ENCODE measurements at regions not wholly inside any gene's neighbourhood (a gene's known extent, or its start where the extent isn't known, plus 50 kb on each side); places are given as distances from the start of the nearest gene placed in this dataset.
"Not testable (repeated sequence)": the region's sequence is repeated elsewhere in the genome, so short reads cannot be mapped to it uniquely, and the experiment has no call there.

DNA sequence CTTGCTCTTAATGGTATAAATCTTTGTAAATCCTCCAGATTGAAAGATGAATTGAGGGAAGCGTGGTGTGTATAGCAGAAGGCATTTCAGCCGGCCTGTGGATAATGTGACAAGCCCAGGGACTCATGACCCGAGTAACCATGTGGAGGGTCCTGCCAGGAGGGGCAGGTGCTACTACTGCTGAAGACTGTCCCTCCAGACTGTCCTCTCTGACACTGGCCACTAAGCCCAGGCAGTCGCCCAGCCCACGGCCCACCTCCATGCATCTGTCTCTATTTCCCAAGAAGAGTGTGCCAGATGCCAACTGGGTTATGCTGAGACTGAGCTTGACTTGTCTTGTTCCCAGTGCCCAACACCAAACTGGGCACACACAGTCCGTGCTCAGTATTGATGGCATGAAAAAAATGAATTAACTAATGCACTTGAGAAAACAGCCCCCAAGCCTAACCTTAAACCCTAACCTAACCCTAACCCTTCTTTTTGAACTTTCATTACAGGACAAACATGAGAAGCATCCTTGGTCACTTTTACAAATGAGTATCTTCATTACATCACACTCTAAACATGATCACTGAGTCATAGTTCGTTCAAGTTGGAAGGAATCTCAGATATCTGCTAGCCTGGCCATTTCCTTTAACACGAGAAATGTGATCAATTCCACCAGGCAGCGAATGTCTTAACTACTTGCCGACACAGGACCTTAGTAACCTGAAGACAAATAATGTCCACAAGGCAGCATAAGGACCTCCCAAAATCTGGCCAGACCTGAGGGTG lies 182.2 kb upstream of the RREB1 start:
- DNase-seq, result no peak

DNA sequence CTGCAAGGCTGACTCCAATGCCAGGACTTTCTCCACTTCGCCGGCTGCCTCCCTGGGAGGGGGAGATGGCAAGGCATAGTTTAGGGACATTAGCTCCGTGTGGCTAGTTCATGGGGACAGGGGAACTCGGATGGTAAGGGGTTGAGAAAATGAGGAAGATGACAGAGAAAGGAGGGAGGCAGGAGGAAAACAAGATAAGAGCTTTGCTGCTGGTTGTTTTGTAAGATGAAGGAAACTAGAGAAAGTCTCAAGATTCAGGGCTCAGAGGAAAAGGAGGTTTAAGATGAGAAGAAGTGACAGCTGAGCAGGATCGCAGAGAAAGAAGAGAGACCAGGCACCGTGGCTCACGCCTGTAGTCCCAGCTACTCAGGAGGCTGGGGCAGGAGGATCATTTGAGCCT lies 180.9 kb upstream of the RREB1 start:
- DNase-seq, result no peak

DNA sequence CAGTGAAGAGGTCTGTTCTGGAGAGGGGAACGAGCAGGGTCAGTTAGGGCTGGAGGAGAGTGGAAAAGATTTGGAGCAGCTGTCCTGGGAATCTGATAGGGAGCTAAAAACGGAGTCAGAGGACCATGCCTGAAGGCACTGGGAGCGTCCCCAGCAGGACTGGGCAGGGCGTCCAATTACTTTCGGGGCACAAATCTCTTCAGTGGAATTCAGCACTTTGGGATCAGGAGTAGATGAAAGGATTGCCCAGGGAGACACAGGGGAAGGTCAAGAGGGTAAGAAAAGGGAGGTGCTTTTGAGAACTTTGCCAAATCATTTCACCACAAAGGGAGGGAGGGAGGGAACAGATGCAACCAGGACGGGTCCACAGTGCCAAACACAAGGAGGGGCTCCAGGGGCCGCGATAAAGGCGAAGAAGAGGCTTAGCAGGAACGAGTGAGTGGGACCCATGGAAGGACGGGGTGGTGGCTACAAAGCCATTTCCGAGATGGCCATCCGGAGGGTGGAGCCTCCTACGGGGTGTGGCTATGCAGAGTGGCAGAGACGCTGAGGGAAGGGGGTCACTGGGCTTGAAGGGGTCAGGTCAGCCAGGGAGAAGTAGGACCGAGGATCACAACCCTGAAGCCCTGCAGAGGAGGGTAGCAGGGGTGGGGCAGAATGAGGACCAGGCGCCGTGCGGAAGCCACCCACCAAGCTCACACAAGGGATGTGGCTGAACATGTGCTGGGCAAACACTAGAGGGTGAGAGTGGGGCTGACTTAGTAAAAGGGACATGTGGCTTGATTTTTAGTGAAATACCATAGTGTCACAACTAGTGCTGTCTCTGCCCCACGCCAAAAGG lies 180.0 kb upstream of the RREB1 start:
- no peak for DNase-seq

DNA sequence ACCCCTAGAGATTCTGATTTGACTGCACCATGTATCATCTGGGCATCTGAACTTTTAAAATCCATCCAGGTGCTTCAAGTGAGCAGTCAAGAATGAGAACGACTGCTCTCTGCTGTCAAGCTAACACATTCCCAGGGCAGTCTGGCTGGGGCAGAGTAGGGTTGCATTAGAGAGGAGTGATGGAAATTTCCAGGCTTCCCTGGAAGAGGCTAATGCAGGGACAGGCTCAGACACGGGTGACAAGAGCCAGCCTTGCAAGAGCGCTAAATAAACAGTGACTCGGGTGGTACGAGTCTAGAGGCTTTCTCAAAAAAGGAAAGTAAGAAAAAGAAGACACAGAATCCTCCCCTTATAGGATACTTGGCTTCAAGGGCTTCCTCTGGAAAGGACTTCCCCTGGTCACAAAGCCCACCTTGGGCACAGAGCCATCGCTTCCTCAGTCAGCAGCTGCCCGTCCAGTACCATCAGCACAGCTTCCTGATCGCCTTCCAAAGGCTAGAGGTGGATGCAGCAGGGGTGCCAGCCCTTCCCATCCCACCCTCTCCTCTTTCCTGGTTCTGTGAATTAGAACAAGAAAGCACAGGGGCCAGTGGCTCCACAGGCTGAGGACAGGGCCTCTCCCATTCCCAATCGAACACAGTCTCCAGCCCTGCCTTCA lies 177.4 kb upstream of the RREB1 start:
- no peak for DNase-seq

DNA sequence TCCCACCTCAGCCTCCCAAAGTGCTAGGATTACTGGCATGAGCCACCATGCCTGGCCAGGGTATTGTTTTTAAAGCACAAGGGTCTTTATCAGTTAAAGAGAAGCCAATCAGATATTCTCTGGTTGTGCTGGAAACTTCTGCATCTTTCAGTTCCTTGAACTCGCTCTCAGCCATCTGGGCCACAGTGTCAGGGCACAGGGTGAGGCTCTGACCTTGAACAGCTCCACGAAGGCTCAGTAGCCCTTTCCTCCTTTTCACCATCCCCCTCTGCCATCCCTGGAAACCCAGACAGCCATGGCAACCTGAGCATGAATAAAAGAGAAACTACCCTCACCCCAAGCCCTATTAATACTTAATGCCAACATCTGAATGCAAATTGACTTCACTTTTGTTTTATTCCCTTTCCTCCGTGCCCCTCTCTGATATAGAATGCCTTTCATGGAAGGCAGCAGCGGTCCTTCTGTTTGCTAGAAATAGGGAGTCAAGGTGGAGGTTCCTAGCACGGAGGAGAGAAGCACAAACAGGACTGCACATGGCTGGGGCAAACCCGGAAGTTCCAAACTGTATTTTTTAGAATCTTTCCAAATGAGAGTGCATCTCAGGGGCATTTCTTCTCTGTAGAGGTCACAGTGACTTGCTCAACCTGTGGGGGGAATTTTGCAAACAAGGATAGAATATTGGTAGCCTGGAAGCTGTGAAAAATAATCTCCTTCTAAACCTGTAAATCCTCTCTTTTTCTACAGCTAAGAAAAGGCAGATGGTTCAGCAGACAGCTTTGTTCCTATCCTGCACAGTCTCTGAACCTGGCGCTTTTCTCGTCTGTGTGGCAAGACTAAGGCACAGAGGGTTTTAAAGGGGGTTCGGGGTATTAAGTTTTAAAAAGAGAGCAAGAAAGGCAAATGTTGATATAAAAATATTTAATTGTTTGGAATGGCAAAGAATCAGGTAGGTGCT lies 176.4 kb upstream of the RREB1 start:
- no peak for DNase-seq

DNA sequence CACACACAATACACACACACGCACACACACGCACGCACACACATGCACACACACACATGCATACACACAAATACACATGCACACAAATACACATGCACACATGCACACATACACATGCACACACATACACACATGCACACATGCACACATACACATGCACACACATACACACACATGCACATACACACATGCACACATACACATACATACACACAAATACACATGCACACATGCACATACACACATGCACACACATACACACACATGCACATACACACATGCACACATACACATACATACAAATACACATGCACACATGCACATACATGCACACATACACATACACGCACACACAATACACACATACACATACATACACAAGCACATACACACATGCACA lies 175.4 kb upstream of the RREB1 start:
- no peak for DNase-seq

DNA sequence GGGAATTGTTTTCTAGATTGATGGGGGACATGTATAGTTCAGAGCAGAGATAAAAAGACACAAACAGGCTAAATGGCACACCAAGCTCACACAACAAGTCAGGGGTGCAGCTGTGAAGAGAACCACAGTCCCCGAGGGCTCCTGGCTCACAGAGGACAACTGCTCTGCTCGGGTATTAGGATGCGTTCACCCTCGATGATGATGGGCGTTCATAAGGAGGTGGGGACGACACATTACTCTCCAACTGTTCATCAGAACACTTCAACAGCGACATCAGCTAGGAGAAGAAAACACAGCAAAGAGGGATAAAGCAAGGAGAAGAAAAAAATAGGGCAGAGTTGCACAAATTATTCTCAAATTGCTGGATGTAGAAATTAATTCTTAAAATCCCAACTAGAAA lies 174.8 kb upstream of the RREB1 start:
- no peak for DNase-seq

DNA sequence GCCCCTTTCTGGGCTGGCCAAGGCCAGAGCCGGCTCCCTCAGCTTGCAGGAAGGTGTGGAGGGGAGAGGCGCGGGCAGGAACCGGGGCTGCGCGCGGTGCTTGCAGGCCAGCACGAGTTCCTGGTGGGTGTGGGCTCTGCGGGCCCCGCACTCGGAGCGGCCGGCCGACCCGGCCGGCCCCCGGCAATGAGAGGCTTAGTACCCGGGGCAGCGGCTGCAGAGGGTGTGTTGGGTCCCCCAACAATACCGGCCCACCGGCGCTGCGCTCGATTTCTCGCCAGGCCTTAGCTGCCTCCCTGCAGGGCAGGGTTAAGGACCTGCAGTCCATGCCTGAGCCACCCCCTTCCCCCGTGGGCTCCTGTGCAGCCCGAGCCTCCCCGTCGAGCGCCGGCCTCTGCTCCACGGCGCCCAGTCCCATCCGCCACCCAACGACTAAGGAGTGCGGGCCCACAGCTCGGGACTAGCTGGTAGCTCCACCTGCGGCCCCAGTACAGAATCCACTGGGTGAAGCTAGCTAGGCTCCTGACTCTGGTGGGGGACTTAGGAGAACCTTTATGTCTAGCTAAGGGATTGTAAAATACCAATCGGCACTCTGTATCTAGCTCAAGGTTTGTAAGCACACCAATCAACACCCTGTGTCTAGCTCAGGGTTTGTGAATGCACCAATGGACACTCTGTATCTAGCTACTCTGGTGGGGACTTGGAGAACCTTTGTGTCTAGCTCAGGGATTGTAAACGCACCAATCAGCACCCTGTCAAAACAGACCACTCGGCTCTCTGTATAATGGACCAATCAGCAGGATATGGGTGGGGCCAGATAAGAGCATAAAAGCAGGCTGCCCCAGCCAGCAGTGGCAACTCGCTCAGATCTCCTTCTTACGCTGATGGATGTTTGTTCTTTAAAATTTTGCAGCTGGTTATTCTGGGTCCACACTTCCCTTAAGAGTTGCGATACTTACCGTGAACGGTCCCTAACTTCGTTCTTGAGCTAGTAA lies 167.4 kb upstream of the RREB1 start:
- DNase-seq, result no peak

DNA sequence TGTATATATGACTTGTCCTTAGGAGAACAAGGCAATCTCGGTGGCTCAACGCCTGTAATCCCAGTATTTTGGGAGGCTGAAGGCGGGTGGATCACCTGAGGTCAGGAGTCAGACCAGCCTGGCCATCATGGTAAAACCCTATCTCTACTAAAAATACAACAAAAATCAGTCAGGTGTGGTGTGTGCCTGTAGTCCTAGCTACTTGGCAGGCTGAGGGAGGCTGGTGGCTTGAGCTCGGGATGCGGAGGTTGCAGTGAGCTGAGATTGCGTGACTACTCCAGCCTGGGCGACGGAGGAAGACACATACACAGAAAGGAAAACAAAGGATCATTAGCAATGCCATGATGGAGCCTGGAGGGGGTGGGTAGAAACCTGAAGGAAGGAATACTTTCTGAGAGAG lies 166.6 kb upstream of the RREB1 start:
- DNase-seq, result no peak

DNA sequence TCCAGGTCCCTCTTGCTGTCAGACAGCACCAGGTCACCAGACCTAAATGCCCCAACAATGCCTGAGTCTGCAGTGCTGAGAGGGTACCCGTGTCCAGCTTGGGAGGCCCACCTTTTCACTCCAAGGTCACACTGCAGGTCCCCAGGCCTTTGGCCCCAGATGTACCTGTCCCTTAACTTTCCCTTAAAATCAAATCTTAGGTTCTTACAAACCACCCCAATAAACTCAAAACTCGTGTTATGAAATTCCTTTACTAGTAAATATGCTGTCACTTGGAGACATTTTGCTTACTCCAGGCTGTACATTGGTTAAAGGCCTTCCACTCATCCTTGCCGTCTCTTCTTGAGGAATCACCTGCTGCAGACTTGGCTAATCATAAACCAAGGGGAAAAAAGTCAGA lies 165.7 kb upstream of the RREB1 start:
- DNase-seq, result no peak

DNA sequence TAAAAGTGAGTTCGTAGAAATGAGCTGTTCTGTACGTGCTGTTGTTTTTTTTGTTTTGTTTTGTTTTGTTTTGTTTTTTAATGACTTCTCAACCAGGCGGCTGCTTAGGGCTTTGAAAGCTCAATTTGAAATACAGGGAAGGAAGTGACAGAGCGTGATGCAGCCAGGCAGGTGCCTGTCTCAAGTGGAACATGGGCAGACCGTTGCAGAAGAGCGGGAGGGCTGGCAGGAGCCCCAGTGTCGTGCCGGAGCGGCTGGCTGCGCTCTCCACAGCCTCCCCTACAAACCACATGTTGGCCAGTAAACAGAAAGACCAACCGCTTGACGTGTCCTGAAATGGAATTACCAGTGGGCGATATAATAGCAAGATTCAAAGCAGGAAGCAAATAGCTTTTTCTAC lies 164.9 kb upstream of the RREB1 start:
- DNase-seq, result peak; percentile 19

DNA sequence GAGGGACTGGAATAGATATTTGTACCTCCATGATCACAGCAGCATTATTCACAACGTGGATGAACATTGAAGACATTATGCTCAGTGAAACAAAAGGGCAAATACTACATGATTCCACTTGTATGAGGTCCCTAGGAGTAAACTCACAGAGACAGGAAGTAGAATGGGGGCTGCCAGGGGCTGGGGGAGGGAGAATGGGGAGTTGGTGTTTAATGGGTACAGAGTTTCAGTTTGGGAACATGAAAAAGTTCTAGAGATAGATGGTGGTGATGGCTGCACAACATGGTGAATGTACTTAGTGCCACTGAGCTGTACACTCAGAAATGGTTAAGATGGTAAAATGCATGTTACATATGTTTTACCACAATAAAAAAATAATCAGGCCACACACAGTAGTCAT lies 164.3 kb upstream of the RREB1 start:
- no peak for DNase-seq

DNA sequence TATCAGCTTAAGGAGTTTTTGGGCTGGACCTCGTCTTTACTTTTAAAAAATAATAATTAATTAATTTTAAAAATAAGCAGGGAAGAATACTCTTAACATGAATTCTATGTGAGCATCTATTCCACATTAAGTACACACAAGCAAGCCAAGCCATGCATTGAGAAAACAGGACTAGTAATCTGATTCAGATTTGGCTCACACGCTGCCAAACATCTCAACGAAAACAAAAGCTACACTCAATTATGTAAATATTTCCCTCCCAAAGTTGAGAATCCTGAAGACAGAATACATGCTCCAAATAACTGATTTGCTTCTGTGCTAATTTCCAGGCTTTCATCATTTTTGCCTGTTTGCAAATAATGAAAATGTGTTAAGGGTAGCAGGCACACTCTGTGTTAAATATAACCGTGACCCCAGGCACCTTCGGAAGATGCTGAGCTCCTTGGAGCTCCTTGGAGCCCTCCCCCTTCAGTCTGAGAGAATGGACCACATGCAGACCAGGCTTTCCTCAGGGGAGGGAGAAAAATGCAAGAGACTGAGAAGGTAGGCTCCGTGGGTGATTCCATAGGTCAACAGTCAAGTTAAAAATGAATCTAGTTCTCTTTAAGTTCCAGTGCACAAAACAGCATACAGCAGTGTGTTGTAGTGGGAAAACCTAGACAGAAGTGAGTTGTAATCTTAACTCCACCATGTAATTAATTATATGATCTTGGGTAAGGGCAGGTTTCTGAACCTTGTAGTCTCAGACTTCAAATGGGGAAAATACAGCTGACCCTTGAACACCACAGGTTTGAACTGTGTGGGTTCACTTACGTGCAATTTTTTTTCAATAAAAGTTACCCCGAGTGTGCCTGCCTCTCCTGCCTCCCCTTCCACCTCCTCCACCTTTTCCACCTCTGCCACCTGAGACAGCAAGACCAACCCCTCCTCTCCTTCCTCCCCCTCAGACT lies 161.3 kb upstream of the RREB1 start:
- DNase-seq, result no peak

DNA sequence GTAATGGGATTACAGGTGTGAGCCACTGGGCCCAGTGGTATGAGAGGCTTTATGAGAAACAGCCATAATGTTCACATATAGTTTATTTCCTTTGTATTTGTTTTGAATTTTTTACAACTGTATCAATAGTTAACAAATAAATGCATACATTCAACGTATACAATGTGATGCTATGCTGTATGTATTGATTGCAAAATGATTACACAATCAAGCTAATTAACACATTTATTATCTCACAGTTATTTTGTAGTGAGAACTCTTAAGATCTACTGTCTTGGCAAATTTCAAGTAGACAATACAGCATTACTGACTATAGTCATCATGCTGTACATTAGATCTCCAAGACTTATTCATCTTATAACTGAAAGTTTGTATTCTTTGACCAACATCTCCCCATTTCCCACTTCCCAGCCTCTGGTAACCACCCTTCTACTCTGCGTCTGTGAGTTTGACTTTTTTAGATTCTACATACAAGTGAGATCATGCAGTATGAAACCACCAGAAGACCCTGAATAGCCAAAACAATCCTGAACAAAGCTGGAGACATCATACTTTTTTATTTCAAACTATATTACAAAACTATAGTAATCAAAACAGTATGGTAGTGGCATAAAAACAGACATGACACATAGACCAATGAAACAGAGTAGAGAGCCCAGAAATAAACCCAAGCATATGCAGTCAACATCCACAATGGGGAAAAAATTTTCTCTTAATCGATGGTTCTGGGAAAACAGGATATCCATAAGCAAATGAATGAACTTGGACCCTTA lies 157.2 kb upstream of the RREB1 start:
- DNase-seq, result no peak

DNA sequence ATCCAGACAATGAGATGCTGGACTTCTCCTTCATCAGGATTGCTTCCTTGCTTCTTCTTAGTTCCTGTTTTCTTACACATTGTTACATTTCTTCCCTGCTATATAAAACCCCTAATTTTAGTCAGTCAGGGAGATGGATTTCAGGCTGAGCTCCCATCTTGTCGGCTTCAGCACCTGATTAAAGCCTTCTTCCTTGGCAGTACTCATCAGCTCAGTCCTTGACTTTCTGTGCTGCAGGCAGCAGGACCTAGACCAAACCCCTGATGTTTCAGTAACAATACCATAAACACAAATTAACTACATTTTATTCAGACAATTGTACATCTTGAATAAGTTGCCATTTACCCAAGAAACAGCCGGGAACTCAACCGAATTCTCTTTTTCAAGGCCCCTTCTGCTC lies 156.4 kb upstream of the RREB1 start:
- no peak for DNase-seq

DNA sequence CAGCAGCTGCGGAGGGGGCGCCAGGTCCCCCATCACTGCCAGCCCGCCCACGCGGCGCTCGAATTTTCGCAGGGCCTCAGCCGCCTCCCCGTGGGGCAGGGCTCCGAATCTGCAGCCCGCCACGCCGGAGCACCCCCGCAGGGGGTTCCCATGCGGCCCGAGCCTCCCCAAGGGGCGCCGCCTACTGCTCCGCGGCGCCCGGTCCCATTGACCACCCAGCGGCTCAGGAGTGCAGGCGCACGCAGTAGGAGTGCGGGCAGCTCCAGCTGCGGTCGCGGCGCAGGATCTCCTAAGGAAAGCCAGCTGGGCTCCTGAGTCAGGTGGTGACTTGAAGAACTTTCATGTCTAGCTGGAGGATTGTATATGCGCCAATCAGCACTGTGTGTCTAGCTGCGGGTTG lies 155.3 kb upstream of the RREB1 start:
- no peak for DNase-seq

DNA sequence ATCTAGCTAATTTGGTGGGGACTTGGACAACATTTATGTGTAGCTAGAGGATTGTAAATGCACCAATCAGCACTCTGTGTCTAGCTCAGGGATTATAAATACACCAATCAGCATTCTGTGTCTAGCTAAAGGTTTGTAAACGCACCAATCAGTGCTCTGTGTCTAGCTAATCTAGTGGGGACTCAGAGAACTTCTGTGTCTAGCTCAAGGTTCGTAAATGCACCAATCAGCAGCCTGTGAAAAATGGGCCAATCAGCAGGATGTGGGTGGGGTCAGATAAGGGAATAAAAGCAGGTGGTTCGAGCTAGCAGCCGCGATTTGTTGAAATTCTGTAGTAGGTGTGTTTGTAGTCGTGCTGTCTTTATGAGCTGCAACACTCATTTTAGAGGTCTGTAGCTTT lies 154.8 kb upstream of the RREB1 start:
- DNase-seq, result not testable (repeated sequence)

DNA sequence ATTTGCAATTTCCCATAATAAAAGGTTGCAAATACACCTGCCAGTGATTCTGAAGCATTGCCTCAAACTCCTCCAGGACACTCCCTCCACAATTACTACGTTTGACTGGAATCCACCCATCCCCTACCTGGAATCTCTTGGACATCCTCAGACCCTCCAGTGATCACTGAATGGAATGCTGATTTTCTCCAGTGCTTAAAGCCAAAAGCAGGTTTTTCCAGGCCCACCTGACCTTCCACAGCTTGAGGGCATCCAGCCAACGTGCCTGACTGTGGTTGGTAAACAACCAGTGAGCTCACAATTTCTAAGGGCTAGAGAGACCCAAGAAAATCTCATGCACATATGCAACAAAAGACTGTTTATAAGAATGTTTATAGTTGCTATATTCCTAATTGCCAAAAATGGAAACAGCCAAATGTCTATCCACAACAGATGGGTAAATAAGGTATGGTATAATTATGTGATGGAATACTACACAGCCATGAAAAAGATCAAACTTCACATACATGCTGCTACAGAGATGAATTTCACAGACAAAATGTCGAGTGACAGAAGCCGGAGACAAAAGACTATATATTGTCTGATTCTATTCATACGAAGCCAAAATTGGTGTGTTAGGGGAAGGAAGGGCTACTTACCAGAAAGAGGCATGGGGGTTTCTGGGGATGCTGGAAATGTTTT lies 147.1 kb upstream of the RREB1 start:
- no peak for DNase-seq

DNA sequence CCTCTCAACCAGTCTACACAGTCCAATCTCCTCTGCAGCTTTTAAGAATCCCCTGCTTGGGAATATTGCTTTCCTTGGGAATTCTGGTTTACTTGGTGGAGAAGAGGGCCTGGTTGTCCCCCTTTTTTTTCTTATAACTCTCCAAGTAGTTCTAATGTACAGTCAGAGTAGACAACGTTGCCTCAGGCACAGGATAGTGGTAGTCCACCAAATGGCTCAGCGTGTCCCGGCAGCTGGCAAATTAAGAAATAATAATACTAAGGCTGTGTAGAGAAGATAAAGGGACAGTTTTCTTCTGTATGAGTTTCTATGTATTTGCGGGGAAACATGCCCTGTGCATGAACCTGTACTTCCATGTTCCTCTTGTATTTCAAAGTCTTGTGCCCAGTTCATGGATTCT lies 145.7 kb upstream of the RREB1 start:
- DNase-seq, result no peak

All from fibroblast of skin of right quadriceps (primary cell).